Choroid plexus epithelial cell (primary cell): ENCODE measurements at regions not wholly inside any gene's neighbourhood (a gene's known extent, or its start where the extent isn't known, plus 50 kb on each side); places are given as distances from the start of the nearest gene placed in this dataset.

Experiments used
- DNase-seq: peaks from one replicate; pipeline ENCODE4 v3.0.0-alpha.2; 2010; ENCODE audit warnings: low read depth
- H3K4me3 ChIP-seq: 2 replicates; pipeline ENCODE4 v1.5.1; 2011; ENCODE audit warnings: low read depth, mild to moderate bottlenecking, control low read depth, low read length, moderate library complexity
- CTCF ChIP-seq: conservative IDR thresholded peaks from 2 replicates; pipeline ENCODE4 v1.5.1; 2011; ENCODE audit warnings: low read depth, mild to moderate bottlenecking, control low read depth, inconsistent platforms, low read length, moderate library complexity

- no peak for DNase-seq
- TF ChIP-seq CTCF: no peak
- no peak overlapping the region for H3K4me3 ChIP-seq
Observed at GRCh38 chr6:12594530-12594893, 122.1 kb upstream of the PHACTR1 start.

- no peak for TF ChIP-seq CTCF
Observed at GRCh38 chr6:12595161-12595811, 121.3 kb upstream of the PHACTR1 start.

GRCh38 chr6:12596731-12597130 is 119.8 kb upstream of the PHACTR1 start:
- TF ChIP-seq CTCF: no peak
- H3K4me3 ChIP-seq: no peak overlapping the region
- no peak for DNase-seq

More at GRCh38 chr6:12595161-12595811, 121.3 kb upstream of the PHACTR1 start:
- peak; percentile 85 for DNase-seq
- no peak overlapping the region for H3K4me3 ChIP-seq

GRCh38 chr6:12598919-12599318 is 117.6 kb upstream of the PHACTR1 start:
- TF ChIP-seq CTCF: no peak
- no peak overlapping the region for H3K4me3 ChIP-seq
- no peak for DNase-seq

GRCh38 chr6:12601881-12602280 is 114.7 kb upstream of the PHACTR1 start:
- no peak for TF ChIP-seq CTCF
- peak; percentile 58 for DNase-seq

GRCh38 chr6:12602342-12602741 is 114.2 kb upstream of the PHACTR1 start:
- no peak overlapping the region for H3K4me3 ChIP-seq
- TF ChIP-seq CTCF: no peak
- no peak for DNase-seq

More at GRCh38 chr6:12601881-12602280, 114.7 kb upstream of the PHACTR1 start:
- H3K4me3 ChIP-seq: no peak overlapping the region

GRCh38 chr6:12602951-12603672 is 113.5 kb upstream of the PHACTR1 start:
- peak; percentile 84 for DNase-seq
- TF ChIP-seq CTCF: peak; percentile 67
- no peak overlapping the region for H3K4me3 ChIP-seq
